HepG2 (cell line): ENCODE measurements at regions not wholly inside any gene's neighbourhood (a gene's known extent, or its start where the extent isn't known, plus 50 kb on each side); places are given as distances from the start of the nearest gene placed in this dataset.

Experiments
- ATAC-seq: fragments of 200-7000 bp; cut with Tn5 transposase; 3 replicates; pipeline ENCODE4 v1.9.1; 2020; ENCODE audit warnings: mild to moderate bottlenecking, moderate library complexity
- BruUV-seq: library from RNA; stranded (reverse); fragments of 400-500 nt; replicated peaks from 2 replicates; lab custom pipeline; 2021; lab: Mats Ljungman, UMichigan
- CTCF ChIA-PET: fragments of 300-600 bp; formaldehyde crosslinking; extraction: SDS; loops from one replicate; lab custom pipeline; 2021; ENCODE audit warnings: low total read pairs, inconsistent platforms, low intra/inter-chr PET ratio; lab: Yijun Ruan, JAX
- POLR2A ChIA-PET: fragments of 350-600 bp; sonication (Branson Sonifier 250); formaldehyde crosslinking; loops from one replicate; lab custom pipeline; 2020; ENCODE audit warnings: antibody characterized with exemption, inconsistent platforms; lab: Yijun Ruan, JAX
- DNase-seq: peaks from one replicate; pipeline ENCODE4 v3.0.0-alpha.2; 2015; ENCODE audit warnings: low spot score
- FAIRE-seq: peaks from 3 replicates; lab custom pipeline; 2011; peaks lifted over from hg19 to GRCh38; lab: Jason Lieb, UNC
- H2AFZ ChIP-seq: one replicate; pipeline ENCODE4 v1.6.1; 2011; ENCODE audit warnings: low read length, inconsistent platforms
- H3K27ac ChIP-seq: fragments of 300-600 bp; 3 replicates; pipeline ENCODE4 v1.8.0; 2011; ENCODE audit warnings: mixed run types, mild to moderate bottlenecking, mixed read lengths, low read length, inconsistent platforms; ENCODE audit not compliant: insufficient read depth; ENCODE audit errors: extremely low read length
- H3K27me3 ChIP-seq, 2 experiments: fragments of 200-600 bp in 1 of 2; 2 replicates in 1 of 2; 3 replicates in 1 of 2; pipeline versions ENCODE4 v1.6.0 to v1.8.0; 2011; ENCODE audit warnings: low read length in 2 of 2, mild to moderate bottlenecking in 2 of 2, moderate library complexity in 2 of 2, inconsistent platforms in 1 of 2; ENCODE audit not compliant: insufficient read depth in 2 of 2, control insufficient read depth in 1 of 2
- H3K36me3 ChIP-seq, 2 experiments: fragments of 200-600 bp in 1 of 2; replicated peaks in 1 of 2; 2 replicates in 1 of 2; 3 replicates in 1 of 2; pipeline versions ENCODE4 v1.5.1 to v1.8.0; 2011; ENCODE audit warnings: low read length in 2 of 2, inconsistent platforms in 1 of 2; ENCODE audit not compliant: insufficient read depth in 2 of 2, control insufficient read depth in 1 of 2
- H3K4me1 ChIP-seq: 2 replicates; pipeline ENCODE4 v1.5.1; 2012; ENCODE audit warnings: low read length, inconsistent platforms; ENCODE audit not compliant: insufficient read depth
- H3K4me2 ChIP-seq: 2 replicates; pipeline ENCODE4 v1.6.0; 2011; ENCODE audit warnings: low read depth, low read length, inconsistent platforms
- H3K4me3 ChIP-seq, 3 experiments: fragments of 200-600 bp in 1 of 3; sonication (generic), shearing (Covaris generic) in 1 of 3; replicated peaks in 1 of 3; 2 replicates each; pipeline ENCODE4 v1.5.1; 2011 to 2016; ENCODE audit warnings: low read length in 3 of 3, inconsistent platforms in 2 of 3, low read depth in 2 of 3, mild to moderate bottlenecking in 2 of 3, control low read depth in 1 of 3, mixed read lengths in 1 of 3; ENCODE audit not compliant: insufficient read depth in 1 of 3
- H3K79me2 ChIP-seq: one replicate; pipeline ENCODE4 v1.6.1; 2011; ENCODE audit warnings: low read length, inconsistent platforms; ENCODE audit not compliant: insufficient read depth
- H3K9ac ChIP-seq: 2 replicates; pipeline ENCODE4 v1.6.0; 2011; ENCODE audit warnings: mild to moderate bottlenecking, low read depth, low read length, inconsistent platforms; ENCODE audit not compliant: insufficient read depth
- H3K9me3 ChIP-seq: 2 replicates; pipeline ENCODE4 v1.5.1; 2012; ENCODE audit warnings: mild to moderate bottlenecking, low read length
- H4K20me1 ChIP-seq: 2 replicates; pipeline ENCODE4 v1.6.0; 2011; ENCODE audit warnings: inconsistent platforms, mild to moderate bottlenecking, low read length, moderate library complexity; ENCODE audit not compliant: insufficient read depth
- CAMTA2 ChIP-seq: sonication (generic); formaldehyde crosslinking; IDR thresholded peaks from 2 replicates; pipeline ENCODE4 v1.4.0; 2020; ENCODE audit warnings: mild to moderate bottlenecking, missing genetic modification reagents, borderline replicate concordance
- HINFP ChIP-seq: sonication (generic); formaldehyde crosslinking; IDR thresholded peaks from 2 replicates; pipeline ENCODE4 v1.4.0; 2020; ENCODE audit warnings: low read depth, mild to moderate bottlenecking, missing genetic modification reagents
- HNRNPK ChIP-seq: fragments of 200-400 bp; formaldehyde crosslinking; IDR thresholded peaks from 2 replicates; pipeline ENCODE4 v1.6.1; 2018; ENCODE audit warnings: low read length, low read depth, moderate library complexity, mild to moderate bottlenecking; ENCODE audit not compliant: poor library complexity, severe bottlenecking
- HOXA9 ChIP-seq: sonication (generic); formaldehyde crosslinking; IDR thresholded peaks from 2 replicates; pipeline ENCODE4 v1.8.1; 2022; ENCODE audit warnings: missing genetic modification reagents, mild to moderate bottlenecking, moderate library complexity, borderline replicate concordance
- KLF11 ChIP-seq: IDR thresholded peaks from 2 replicates; pipeline ENCODE4 v1.6.1; 2016; ENCODE audit warnings: missing compliant biosample characterization
- NCOA2 ChIP-seq: sonication (generic); formaldehyde crosslinking; IDR thresholded peaks from 2 replicates; pipeline ENCODE4 v1.8.0; 2022; ENCODE audit warnings: inconsistent platforms
- PCBP1 ChIP-seq: fragments of 200-400 bp; formaldehyde crosslinking; IDR thresholded peaks from 2 replicates; pipeline ENCODE4 v1.6.1; 2017; ENCODE audit warnings: mild to moderate bottlenecking, low read depth, low read length, borderline replicate concordance
- PCBP2 ChIP-seq: fragments of 200-400 bp; formaldehyde crosslinking; optimal IDR thresholded peaks from 2 replicates; pipeline ENCODE3; 2018; ENCODE audit warnings: low read length, low read depth; ENCODE audit not compliant: poor library complexity, severe bottlenecking
- SRSF4 ChIP-seq: fragments of 200-400 bp; formaldehyde crosslinking; IDR thresholded peaks from one replicate; pipeline ENCODE4 v1.6.1; 2018; ENCODE audit warnings: mild to moderate bottlenecking, low read depth, low read length, moderate library complexity; ENCODE audit not compliant: poor library complexity, severe bottlenecking
- ZBTB38 ChIP-seq: sonication (generic); formaldehyde crosslinking; IDR thresholded peaks from 2 replicates; pipeline ENCODE4 v1.5.1; 2020; ENCODE audit warnings: mild to moderate bottlenecking, missing genetic modification reagents
- ZNF589 ChIP-seq: sonication (generic); formaldehyde crosslinking; conservative IDR thresholded peaks from 2 replicates; pipeline ENCODE4 v1.8.0; 2022; ENCODE audit warnings: mild to moderate bottlenecking, moderate library complexity, missing genetic modification reagents
- ZNF777 ChIP-seq: sonication (generic); formaldehyde crosslinking; IDR thresholded peaks from 2 replicates; pipeline ENCODE4 v1.4.0; 2020; ENCODE audit warnings: missing genetic modification reagents
- ZSCAN9 ChIP-seq: IDR thresholded peaks from 2 replicates; pipeline ENCODE4 v1.6.1; 2016; ENCODE audit warnings: borderline replicate concordance
- WGBS: methylation state at CpG from one replicate; pipeline ENCODE4 v1.1.6; 2017; ENCODE audit warnings: low lambda C conversion rate; 5-methylcytosine and 5-hydroxymethylcytosine counted together
- in situ Hi-C: cut with HindIII; loops from 2 replicates; pipeline ENCODE4 v1.10.0; 2017; ENCODE audit warnings: low pct_unique_long_range_greater_than_20kb; ENCODE audit not compliant: extremely low pct_ligation_motif_present
- intact Hi-C: fragments of 100-400 bp; cut with micrococcal nuclease; formaldehyde crosslinking; loops from one replicate; pipeline ENCODE4 v1.10.0; 2022; ENCODE audit not compliant: unreplicated experiment
- TF ChIP-seq, protein P1 (sequence below): sonication (generic); formaldehyde crosslinking; IDR thresholded peaks from 2 replicates; pipeline ENCODE4 v1.4.0; 2020; ENCODE audit warnings: mild to moderate bottlenecking, missing genetic modification reagents

- Histone ChIP-seq H2AFZ (no peak overlapping the region), H3K27ac (no peak overlapping the region), H4K20me1 (no peaks in the 10 kb centered on the region), H3K36me3 (no peaks in the 10 kb centered on the region), H3K79me2 (no peaks in the 10 kb centered on the region), H3K4me1 (peaks cover 65% of the 10 kb centered on the region), H3K27me3 (no peaks in the 10 kb centered on the region), H3K9me3 (no peaks in the 10 kb centered on the region), H3K4me2 (no peak overlapping the region), H3K4me3 (no peak overlapping the region), H3K9ac (no peak overlapping the region)
- 95% methylated on average over 3 of the region's 3 CpGs for WGBS
- ChIA-PET POLR2A (no interaction called here), CTCF (no interaction called here)
- intact Hi-C loops: no loop called here
- TF ChIP-seq HINFP (CRISPR knock-in tag) (no peak), ZBTB38 (CRISPR knock-in tag) (no peak), ZNF777 (CRISPR knock-in tag) (no peak), HNRNPK (peak; percentile 97), CAMTA2 (no peak), SRSF4 (no peak), PCBP2 (peak; percentile 79), PCBP1 (0 out of 2 replicates have a peak, but pooled peaks have one; percentile 61), ZSCAN9 (CRISPR knock-in tag) (no peak), KLF11 (no peak), ZNF589 (no peak), HOXA9 (no peak), NCOA2 (CRISPR knock-in tag) (no peak)
- TF ChIP-seq, protein P1, sequence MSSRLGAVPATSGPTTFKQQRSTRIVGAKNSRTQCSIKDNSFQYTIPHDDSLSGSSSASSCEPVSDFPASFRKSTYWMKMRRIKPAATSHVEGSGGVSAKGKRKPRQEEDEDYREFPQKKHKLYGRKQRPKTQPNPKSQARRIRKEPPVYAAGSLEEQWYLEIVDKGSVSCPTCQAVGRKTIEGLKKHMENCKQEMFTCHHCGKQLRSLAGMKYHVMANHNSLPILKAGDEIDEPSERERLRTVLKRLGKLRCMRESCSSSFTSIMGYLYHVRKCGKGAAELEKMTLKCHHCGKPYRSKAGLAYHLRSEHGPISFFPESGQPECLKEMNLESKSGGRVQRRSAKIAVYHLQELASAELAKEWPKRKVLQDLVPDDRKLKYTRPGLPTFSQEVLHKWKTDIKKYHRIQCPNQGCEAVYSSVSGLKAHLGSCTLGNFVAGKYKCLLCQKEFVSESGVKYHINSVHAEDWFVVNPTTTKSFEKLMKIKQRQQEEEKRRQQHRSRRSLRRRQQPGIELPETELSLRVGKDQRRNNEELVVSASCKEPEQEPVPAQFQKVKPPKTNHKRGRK (CRISPR knock-in tag): peak; percentile 72; the same call in 1 of the 2 replicates
- BruUV-seq: no TSS peak
- ATAC-seq (no peak), DNase-seq (no peak), FAIRE-seq (no peak)
- in situ Hi-C loops: no loop called here
These were observed 117.3 kb upstream of the LGSN start for GRCh38 chr6:63437058-63437457.
